PFSK-1 (cell line): ENCODE measurements at regions not wholly inside any gene's neighbourhood (a gene's known extent, or its start where the extent isn't known, plus 50 kb on each side); places are given as distances from the start of the nearest gene placed in this dataset.

ENCODE experiments used
- FOXP2 ChIP-seq: optimal IDR thresholded peaks from 2 replicates; pipeline ENCODE3; 2011; ENCODE audit warnings: borderline replicate concordance, control low read depth, inconsistent platforms; ENCODE audit not compliant: insufficient read depth; ENCODE audit errors: extremely low read length, extremely low read depth
- POLR2AphosphoS5 ChIP-seq: IDR thresholded peaks from 2 replicates; pipeline ENCODE4 v1.6.1; 2012; ENCODE audit warnings: low read depth, mild to moderate bottlenecking, control low read depth, low read length, moderate library complexity
- SIN3A ChIP-seq: IDR thresholded peaks from 2 replicates; pipeline ENCODE4 v1.6.1; 2012; ENCODE audit warnings: mild to moderate bottlenecking, low read length, moderate library complexity, borderline replicate concordance; ENCODE audit not compliant: insufficient read depth
- TAF1 ChIP-seq: IDR thresholded peaks from 2 replicates; pipeline ENCODE4 v1.6.1; 2012; ENCODE audit warnings: low read length, control low read depth, borderline replicate concordance; ENCODE audit not compliant: insufficient read depth
- TF ChIP-seq, protein P1 (sequence below), 2 experiments: IDR thresholded peaks; 2 replicates each; pipeline versions ENCODE4 v1.6.1 to v1.8.0; 2011 to 2012; ENCODE audit warnings: low read depth in 2 of 2, low read length in 2 of 2, control low read depth in 1 of 2, inconsistent platforms in 1 of 2, mild to moderate bottlenecking in 1 of 2, moderate library complexity in 1 of 2; ENCODE audit not compliant: insufficient read depth in 1 of 2

DNA sequence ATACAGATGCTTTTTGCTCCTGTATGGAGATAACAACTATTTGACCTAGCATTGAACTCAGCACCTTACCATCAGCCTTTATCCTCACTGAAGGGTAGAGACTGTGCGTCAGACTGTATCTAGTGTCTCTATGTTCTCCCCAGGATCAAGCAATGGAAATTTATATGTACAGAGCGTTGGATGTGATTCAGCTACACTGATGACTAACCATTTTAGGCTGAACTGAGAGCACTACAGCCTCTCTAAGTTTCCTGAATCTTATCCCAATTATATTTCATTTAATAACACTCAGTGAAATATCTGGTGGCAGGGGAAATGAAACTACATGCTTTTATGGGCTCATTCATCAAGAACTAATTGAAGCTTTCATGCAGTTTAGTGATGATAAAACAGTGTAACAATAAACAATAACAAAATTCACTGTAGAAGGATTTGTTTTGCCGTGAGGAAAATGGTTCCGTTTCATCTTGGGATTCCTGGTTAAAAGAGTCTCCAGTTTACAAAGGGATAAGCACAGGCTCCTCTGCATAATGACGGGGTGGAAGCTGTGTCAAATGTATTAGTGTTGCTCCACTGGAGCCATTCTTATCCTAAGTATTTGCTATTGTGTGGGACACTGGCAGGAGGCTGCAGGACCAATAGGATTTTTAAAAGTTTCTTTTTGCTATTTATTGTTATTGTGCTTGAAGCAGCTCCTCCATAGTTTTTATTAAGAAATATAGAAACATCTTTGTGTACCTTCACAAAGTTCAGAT, 567.6 kb upstream of the MMS22L start:
- TF ChIP-seq TAF1: no peak
- TF ChIP-seq FOXP2: no peak
- no peak for TF ChIP-seq SIN3A
- TF ChIP-seq, protein P1, sequence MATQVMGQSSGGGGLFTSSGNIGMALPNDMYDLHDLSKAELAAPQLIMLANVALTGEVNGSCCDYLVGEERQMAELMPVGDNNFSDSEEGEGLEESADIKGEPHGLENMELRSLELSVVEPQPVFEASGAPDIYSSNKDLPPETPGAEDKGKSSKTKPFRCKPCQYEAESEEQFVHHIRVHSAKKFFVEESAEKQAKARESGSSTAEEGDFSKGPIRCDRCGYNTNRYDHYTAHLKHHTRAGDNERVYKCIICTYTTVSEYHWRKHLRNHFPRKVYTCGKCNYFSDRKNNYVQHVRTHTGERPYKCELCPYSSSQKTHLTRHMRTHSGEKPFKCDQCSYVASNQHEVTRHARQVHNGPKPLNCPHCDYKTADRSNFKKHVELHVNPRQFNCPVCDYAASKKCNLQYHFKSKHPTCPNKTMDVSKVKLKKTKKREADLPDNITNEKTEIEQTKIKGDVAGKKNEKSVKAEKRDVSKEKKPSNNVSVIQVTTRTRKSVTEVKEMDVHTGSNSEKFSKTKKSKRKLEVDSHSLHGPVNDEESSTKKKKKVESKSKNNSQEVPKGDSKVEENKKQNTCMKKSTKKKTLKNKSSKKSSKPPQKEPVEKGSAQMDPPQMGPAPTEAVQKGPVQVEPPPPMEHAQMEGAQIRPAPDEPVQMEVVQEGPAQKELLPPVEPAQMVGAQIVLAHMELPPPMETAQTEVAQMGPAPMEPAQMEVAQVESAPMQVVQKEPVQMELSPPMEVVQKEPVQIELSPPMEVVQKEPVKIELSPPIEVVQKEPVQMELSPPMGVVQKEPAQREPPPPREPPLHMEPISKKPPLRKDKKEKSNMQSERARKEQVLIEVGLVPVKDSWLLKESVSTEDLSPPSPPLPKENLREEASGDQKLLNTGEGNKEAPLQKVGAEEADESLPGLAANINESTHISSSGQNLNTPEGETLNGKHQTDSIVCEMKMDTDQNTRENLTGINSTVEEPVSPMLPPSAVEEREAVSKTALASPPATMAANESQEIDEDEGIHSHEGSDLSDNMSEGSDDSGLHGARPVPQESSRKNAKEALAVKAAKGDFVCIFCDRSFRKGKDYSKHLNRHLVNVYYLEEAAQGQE (IDR thresholded peaks at IDR 0.05; ENCODE audit: insufficient read depth in 1 of 2, low read depth in 2 of 2, low read length in 2 of 2): no peak
- TF ChIP-seq POLR2AphosphoS5: no peak

DNA sequence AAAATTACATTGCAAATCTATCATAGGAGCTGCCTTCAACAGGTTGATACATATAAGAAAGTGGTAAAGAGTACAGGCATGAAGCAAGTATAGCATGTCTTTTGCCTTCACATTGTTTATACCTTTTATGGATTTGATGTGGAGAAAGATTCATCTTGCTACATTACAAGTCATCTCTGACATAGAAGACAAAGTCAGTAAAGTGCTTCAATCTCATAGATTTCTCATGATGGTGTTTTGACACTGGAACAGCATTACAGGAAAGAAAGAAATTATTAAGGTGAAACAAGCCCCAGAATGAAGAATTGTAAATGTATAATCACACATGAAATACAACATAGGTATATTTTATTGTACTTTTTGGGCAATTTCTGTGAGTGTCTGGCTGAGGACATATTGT, 580.7 kb upstream of the MMS22L start:
- TF ChIP-seq, protein P1 (IDR thresholded peaks at IDR 0.05; ENCODE audit: insufficient read depth in 1 of 2, low read depth in 2 of 2, low read length in 2 of 2): no peak
- TF ChIP-seq POLR2AphosphoS5 (no peak), FOXP2 (no peak), TAF1 (no peak), SIN3A (no peak)

DNA sequence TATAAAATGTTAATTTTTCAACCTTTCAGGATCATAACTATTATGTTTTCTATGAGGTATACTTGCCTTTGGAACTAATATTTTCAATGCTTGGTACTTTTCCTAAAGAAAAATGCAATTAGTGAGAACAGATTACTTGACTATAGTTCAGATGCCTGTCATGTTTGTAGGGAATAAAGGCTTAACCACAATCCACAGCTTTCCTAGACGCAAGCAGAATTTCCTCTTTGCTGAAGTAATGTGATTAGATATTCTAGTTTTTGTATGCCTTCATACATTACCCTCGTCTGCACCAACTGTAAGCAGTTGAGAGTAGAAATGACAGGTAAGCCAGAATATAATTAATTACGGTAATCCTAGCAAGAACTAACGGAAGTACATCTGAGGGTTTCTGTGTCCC, 581.4 kb upstream of the MMS22L start:
- no peak for TF ChIP-seq POLR2AphosphoS5
- TF ChIP-seq, protein P1 (IDR thresholded peaks at IDR 0.05; ENCODE audit: insufficient read depth in 1 of 2, low read depth in 2 of 2, low read length in 2 of 2): no peak
- TF ChIP-seq TAF1: no peak
- TF ChIP-seq FOXP2: no peak
- no peak for TF ChIP-seq SIN3A

DNA sequence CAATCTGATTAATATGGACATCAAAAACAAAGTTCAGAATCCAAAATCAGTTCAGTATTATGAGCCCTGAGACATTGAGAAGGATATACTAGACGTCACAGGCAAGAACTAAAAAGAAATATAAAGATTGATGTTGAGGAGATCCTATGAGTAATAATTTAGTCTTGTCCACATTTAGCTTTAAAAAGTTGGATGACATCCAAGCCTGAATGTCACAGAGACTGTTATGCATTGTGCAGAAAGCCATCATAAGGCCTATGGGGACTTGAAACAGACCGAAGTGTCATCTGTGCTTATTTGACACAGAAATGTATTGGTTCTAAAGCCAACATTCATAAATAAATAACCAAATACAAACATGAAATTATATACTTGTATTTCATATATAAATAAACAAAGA, 581.8 kb upstream of the MMS22L start:
- no peak for TF ChIP-seq POLR2AphosphoS5
- TF ChIP-seq, protein P1 (IDR thresholded peaks at IDR 0.05; ENCODE audit: insufficient read depth in 1 of 2, low read depth in 2 of 2, low read length in 2 of 2): no peak
- no peak for TF ChIP-seq TAF1
- no peak for TF ChIP-seq SIN3A
- TF ChIP-seq FOXP2: no peak

DNA sequence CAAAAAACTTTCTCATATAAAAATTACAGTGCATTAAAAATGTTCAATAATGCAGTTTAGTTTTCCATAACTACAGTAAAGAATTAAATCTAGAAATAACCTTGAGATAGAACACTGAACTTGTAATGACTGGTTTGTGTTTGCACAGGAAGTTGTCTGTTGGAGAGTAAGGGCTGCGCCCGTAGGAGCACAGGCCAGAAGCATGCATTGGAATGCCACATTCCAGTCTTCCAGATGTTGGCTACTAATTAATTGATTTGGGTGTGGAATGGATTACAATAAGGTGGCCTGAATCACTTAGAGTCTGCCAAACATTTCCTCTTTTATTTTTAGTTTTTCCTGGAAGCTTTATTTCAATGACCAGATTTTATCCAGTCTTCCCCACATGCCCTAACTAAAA, 582.6 kb upstream of the MMS22L start:
- TF ChIP-seq TAF1 (no peak), FOXP2 (no peak), POLR2AphosphoS5 (no peak), SIN3A (no peak)
- TF ChIP-seq, protein P1 (IDR thresholded peaks at IDR 0.05; ENCODE audit: insufficient read depth in 1 of 2, low read depth in 2 of 2, low read length in 2 of 2): no peak
